AG08395 (cell line): ENCODE measurements at regions not wholly inside any gene's neighbourhood (a gene's known extent, or its start where the extent isn't known, plus 50 kb on each side); places are given as distances from the start of the nearest gene placed in this dataset.
A peak's percentile ranks its signal among the peaks of the same experiment; 100 is the strongest.
"Not testable (repeated sequence)": the region's sequence is repeated elsewhere in the genome, so short reads cannot be mapped to it uniquely, and the experiment has no call there.

ENCODE experiments used
- DNase-seq: peaks from one replicate; pipeline ENCODE4 v3.0.0; 2012; ENCODE audit warnings: mixed read lengths, low spot score

DNA sequence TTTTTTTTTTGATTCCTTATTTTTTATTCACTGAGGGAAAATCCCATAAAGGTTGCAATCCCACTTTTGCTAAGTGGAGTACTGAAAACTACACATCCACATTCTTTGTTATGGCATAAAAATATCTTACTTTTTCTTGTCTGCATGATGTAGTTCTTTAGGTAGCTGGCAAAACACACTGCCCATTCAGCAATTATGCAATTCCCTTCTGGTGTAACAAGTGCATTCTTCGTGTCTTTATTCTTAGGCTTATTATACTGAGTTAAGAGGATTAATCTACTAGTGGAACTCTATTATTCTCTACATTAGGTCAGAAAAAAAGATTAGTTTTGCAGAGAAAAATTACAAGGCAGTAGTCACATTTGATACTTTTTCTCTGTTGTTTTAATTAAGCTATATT lies 403.8 kb upstream of the GBE1 start:
- DNase-seq = no peak

DNA sequence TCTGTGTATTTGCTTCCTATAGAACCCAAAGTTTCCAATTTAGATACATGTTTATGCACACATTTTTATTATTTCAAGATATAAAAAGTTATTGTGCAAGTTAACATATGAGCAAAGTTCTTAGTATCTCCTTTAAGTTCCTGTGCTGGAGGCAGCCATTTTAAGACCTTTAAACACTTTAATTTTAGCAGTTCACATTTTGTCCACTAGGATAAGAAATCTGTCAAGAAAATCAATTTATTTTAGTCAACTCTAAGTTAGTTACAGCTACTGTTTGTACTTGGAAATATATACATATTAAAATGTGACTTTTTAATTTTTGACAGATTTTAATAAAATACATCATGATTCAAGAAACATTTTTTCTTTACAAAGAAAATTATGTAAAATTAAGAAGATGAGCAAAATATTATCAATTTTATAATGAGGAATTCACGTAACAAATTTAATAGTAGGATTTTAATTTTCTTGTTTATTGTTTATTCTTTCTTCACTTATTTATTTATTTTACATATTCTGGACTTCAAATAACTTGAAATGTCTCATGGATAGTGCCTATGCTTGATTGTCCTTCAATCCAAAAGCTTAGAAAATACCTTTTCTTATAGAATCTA lies 402.6 kb upstream of the GBE1 start:
- peak; percentile 3 for DNase-seq

- DNase-seq = peak; percentile 19
Observed at GRCh38 chr3:82157952-82158351, 396.5 kb upstream of the GBE1 start.

- not testable (repeated sequence) for DNase-seq
Observed at GRCh38 chr3:82153892-82154291, 392.4 kb upstream of the GBE1 start.

DNA sequence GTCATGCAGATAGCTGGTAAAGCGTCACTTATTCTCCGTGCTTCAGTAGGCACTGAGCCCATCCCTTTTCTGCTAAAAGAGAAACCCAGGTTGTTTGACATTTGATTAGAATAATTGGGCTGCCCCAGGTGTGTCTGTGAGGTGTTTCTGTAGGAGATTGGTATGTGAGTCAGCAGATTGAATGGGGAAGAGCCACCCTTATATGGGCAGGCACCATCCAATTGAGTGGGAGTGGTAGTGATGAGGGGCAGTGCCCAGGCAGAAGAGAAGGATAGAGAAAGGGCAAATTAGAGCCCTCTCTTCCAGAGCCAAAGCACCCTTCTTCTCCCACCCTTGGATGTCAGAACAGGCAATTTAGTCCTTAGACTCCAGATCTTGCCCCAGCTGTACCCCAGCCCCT lies 384.3 kb upstream of the GBE1 start:
- DNase-seq = no peak

DNA sequence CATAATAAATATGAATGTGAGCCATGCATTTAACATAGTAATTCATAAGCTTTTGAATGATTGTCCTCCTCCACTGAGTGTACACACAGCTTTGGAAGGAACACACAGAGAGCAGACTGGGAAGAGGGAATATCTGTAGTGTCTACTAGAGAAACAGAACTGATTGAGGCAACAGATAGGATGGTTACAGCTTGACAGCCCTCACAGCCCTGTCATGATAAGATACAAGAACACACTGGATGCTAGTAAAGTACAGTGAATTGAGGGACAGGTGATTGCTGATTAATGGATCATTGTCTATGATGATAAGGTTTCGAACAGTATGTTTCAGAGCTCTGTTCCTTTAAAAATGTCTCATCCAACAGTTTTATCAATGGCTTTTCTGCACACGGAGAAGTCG lies 383.4 kb upstream of the GBE1 start:
- no peak for DNase-seq

GRCh38 chr3:82143661-82144412 lies 382.4 kb upstream of the GBE1 start:
- no peak for DNase-seq

DNA sequence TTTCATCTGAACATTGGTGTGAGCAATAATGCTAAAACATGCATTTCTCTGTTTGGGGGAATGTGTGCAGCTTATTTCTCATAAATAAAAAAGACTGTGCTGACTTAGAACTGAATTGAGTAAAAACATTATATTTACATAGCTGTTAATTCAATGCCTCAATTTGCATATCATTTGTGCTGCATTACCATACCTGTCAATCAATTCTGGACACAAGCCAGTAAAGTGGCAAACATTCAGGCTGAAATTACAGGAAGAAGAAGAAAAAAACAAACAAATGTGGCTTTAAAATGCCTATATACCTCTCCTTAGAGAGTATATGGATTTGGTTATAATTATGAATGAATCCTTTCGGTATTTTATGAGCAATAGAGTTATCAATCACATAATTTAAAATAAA lies 380.1 kb upstream of the GBE1 start:
- no peak for DNase-seq

GRCh38 chr3:82137861-82138260 lies 376.4 kb upstream of the GBE1 start:
- no peak for DNase-seq

- no peak for DNase-seq
Observed at GRCh38 chr3:82137050-82137449, 375.6 kb upstream of the GBE1 start.

- DNase-seq = peak; percentile 73
Observed at GRCh38 chr3:82133070-82133606, 371.7 kb upstream of the GBE1 start.

DNA sequence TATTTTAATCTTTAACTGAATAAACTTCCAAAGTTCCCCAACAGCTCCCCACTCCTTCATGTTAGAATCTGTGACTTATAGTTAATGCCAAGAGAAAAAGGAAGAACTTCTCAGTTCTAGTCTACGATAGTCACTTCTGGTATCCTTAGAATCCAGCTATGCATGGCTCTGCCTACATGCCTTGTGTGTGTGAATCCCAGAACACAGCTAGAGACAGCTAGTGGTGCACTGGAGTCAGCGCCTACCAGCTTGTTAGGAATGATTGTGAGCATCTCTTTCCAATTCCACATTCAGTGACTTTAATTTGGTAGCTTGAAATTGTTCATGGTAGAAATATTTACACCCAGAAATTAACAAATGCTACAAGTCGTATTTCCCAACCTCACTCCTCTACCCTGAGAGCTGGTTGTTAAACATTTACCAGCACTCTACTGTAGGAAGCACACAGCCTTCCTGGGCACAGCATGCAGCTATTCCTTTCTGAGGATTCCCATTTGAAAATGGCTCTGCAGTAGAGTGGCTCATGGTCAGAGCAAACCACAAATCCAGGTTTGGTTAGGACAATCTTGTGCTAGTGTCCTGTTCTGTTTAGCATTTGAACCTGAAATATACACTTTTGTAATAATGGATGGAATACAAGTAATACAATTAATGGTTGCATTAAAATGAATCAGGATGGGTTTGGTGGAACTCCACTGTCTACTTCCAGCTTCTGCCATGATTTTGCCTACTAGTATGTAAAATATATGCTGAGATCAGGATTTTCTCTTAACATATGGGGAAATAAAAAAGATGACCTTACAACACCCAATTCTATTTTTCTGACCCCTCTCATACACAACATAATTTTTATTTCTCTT lies 371.0 kb upstream of the GBE1 start:
- DNase-seq = no peak

GRCh38 chr3:82130046-82130445 lies 368.6 kb upstream of the GBE1 start:
- DNase-seq = no peak

GRCh38 chr3:82129221-82129801 lies 367.9 kb upstream of the GBE1 start:
- no peak for DNase-seq

DNA sequence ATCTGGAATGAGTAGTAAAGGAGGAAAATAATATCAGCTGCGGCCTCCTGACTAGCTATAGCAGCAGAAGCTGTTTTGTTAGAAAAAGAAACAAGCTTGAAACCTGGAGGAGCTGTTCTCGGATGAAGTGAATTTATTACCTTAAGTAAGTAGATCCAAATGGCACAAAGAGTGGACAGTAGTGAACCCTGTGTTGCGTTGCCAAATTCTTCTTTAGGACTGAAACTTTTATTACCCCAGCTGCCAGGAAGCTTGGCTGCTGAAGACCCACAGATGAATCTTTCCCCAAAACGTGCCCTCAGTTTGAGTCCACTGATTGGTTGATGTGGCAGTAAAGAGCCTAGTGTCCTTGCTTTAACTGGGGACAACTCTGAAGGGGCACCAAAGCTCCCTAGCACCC lies 366.8 kb upstream of the GBE1 start:
- no peak for DNase-seq

GRCh38 chr3:82122554-82123345 lies 361.3 kb upstream of the GBE1 start:
- DNase-seq = no peak

DNA sequence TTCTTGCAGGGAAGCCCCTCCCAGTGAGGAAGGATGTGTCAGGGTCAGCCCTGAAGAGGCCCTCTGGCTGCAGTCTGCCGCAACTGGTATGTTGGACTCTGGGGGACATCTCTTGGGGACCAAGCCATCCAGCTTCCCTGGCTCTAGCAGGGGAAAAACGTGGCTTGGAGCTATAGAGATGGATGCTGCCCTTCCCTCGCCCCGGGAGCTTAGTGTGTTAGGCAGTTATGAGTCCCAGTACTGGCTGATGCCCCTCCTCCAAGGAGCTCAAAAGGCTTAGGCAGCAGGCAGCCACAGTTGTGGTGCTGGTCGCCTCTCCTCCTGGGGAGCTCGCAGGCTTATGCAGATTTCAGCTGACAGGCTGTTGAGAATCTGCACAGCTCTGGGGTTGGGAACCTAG lies 353.1 kb upstream of the GBE1 start:
- no peak for DNase-seq

DNA sequence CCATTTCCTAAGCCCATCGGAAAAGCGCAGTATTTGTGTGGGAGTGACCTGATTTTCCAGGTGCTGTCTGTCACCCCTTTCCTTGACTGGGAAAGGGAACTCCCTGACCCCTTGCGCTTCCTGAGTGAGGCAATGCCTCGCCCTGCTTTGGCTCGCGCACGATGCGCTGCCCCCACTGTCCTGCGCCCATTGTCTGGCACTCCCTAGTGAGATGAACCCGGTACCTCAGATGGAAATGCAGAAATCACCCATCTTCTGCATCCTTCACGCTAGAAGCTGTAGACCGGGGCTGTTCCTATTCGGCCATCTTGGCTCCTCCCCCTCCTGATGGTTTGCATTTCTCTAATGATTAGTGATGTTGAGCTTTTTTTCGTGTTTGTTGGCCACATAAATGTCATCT lies 349.3 kb upstream of the GBE1 start:
- not testable (repeated sequence) for DNase-seq

DNA sequence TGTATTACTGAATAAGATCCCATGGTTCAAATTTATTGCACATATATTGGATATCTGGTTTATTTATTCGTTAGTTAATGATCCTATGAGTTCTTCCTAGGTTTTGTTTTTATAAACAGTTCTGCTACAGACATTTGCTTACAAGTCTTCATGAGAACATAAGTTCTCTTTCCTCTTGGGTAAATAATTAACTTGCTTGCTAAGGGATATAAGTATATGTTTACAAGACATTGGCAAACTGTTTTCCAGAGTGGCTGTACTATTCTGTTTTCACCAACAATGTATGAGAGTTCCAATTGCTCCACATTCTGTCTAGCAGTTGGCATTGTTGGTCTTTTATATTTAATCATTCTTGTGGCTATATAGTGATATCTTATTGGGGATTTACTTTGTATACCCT lies 341.8 kb upstream of the GBE1 start:
- no peak for DNase-seq

DNA sequence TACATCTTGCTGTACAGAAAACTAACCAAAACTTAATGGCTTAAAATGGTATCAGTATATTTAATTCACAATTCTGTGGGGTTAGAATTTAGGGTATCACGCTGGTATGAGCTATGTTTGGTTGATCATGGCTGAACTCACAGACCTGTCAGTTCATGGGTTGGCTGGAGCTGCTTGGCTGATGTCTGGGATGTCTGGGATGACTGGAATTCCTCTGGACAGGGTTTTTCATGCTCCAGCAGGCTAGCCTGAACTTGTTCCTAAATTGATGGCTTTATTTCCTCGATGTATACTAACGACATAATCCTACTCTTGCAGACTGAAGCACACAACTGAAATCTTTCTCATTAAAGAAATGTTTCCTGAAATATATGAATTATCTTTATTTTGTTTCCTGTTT lies 338.9 kb upstream of the GBE1 start:
- peak; percentile 22 for DNase-seq

GRCh38 chr3:82093641-82094040 lies 332.2 kb upstream of the GBE1 start:
- no peak for DNase-seq

- no peak for DNase-seq
Observed at GRCh38 chr3:82088749-82089148, 327.3 kb upstream of the GBE1 start.
